Liver (tissue), 3 donors: ENCODE measurements at regions not wholly inside any gene's neighbourhood (a gene's known extent, or its start where the extent isn't known, plus 50 kb on each side); places are given as distances from the start of the nearest gene placed in this dataset.

ENCODE experiments used
- CTCF ChIP-seq: fragments of 150-350 bp; IDR thresholded peaks from 2 replicates; pipeline ENCODE4 v1.5.1; 2017; ENCODE audit warnings: improper control_type of control experiment, low read depth, low read length; ENCODE audit not compliant: missing input control
- EGR1 ChIP-seq, 2 donors: IDR thresholded peaks; 2 replicates each; pipeline ENCODE4 v1.6.1; 2016 to 2018; ENCODE audit warnings: antibody characterized with exemption in 2 of 2, low read depth in 2 of 2
- FOXA1 ChIP-seq: IDR thresholded peaks from 2 replicates; pipeline ENCODE4 v1.6.1; 2016; ENCODE audit warnings: antibody characterized with exemption
- GABPA ChIP-seq, 2 donors: IDR thresholded peaks in 1 of 2; conservative IDR thresholded peaks in 1 of 2; 2 replicates each; pipeline ENCODE4 v1.6.1; 2016; ENCODE audit warnings: antibody characterized with exemption in 2 of 2, mild to moderate bottlenecking in 1 of 2, moderate library complexity in 1 of 2
- NR2F2 ChIP-seq: IDR thresholded peaks from 2 replicates; pipeline ENCODE4 v1.6.1; 2016; ENCODE audit warnings: antibody characterized with exemption
- RAD21 ChIP-seq, 2 donors: IDR thresholded peaks; 2 replicates each; pipeline ENCODE4 v1.6.1; 2016; ENCODE audit warnings: antibody characterized with exemption in 2 of 2, mild to moderate bottlenecking in 2 of 2
- REST ChIP-seq: IDR thresholded peaks from 2 replicates; pipeline ENCODE4 v1.6.1; 2016; ENCODE audit warnings: antibody characterized with exemption, mild to moderate bottlenecking
- RXRA ChIP-seq, 2 donors: IDR thresholded peaks; 2 replicates each; pipeline ENCODE4 v1.6.1; 2017 to 2018; ENCODE audit warnings: antibody characterized with exemption in 2 of 2, mild to moderate bottlenecking in 1 of 2
- SP1 ChIP-seq: IDR thresholded peaks from 2 replicates; pipeline ENCODE4 v1.6.1; 2018; ENCODE audit warnings: antibody characterized with exemption, mild to moderate bottlenecking
- TAF1 ChIP-seq: conservative IDR thresholded peaks from 2 replicates; pipeline ENCODE4 v1.6.1; 2016; ENCODE audit warnings: antibody characterized with exemption, mild to moderate bottlenecking
- TF ChIP-seq, protein P1 (sequence below): IDR thresholded peaks from 2 replicates; pipeline ENCODE4 v1.6.1; 2016; ENCODE audit warnings: antibody characterized with exemption
- TF ChIP-seq, protein P2 (sequence below): IDR thresholded peaks from 2 replicates; pipeline ENCODE4 v1.6.1; 2016; ENCODE audit warnings: antibody characterized with exemption
- donor health status: healthy.
- donor health status: healthy.

GRCh38 chr7:98559958-98560357 lies 57.1 kb upstream of the NPTX2 start:
- TF ChIP-seq CTCF (no peak), GABPA (IDR thresholded peaks at IDR 0.05 in 1 of 2, conservative IDR thresholded peaks at IDR 0.05 in 1 of 2) (no peak), SP1 (no peak), TAF1 (no peak), RAD21 (IDR thresholded peaks at IDR 0.05) (no peak), REST (no peak), NR2F2 (no peak), EGR1 (IDR thresholded peaks at IDR 0.05; ENCODE audit: low read depth in 2 of 2) (no peak), FOXA1 (no peak), RXRA (IDR thresholded peaks at IDR 0.05) (no peak)
- TF ChIP-seq, protein P1, sequence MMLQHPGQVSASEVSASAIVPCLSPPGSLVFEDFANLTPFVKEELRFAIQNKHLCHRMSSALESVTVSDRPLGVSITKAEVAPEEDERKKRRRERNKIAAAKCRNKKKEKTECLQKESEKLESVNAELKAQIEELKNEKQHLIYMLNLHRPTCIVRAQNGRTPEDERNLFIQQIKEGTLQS: no peak
- TF ChIP-seq, protein P2, sequence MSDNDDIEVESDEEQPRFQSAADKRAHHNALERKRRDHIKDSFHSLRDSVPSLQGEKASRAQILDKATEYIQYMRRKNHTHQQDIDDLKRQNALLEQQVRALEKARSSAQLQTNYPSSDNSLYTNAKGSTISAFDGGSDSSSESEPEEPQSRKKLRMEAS: no peak
